Epidermal melanocyte (primary cell): ENCODE measurements at regions not wholly inside any gene's neighbourhood (a gene's known extent, or its start where the extent isn't known, plus 50 kb on each side); places are given as distances from the start of the nearest gene placed in this dataset.
"Not testable (repeated sequence)": the region's sequence is repeated elsewhere in the genome, so short reads cannot be mapped to it uniquely, and the experiment has no call there.

ENCODE experiments used
- DNase-seq: peaks from one replicate; pipeline ENCODE4 v3.0.0; 2011; ENCODE audit warnings: low spot score; ENCODE audit not compliant: insufficient read length

- DNase-seq: no peak
Measured at GRCh38 chr18:4781873-4782272, 326.8 kb upstream of the DLGAP1 start.

- no peak for DNase-seq
Measured at GRCh38 chr18:4765401-4765800, 310.3 kb upstream of the DLGAP1 start.

GRCh38 chr18:4762330-4762729, 307.2 kb upstream of the DLGAP1 start:
- no peak for DNase-seq

- no peak for DNase-seq
Measured at GRCh38 chr18:4758980-4759379, 303.9 kb upstream of the DLGAP1 start.

- no peak for DNase-seq
Measured at GRCh38 chr18:4755848-4756247, 300.7 kb upstream of the DLGAP1 start.

GRCh38 chr18:4753151-4753550, 298.0 kb upstream of the DLGAP1 start:
- not testable (repeated sequence) for DNase-seq

GRCh38 chr18:4751523-4751922, 296.4 kb upstream of the DLGAP1 start:
- DNase-seq: no peak

GRCh38 chr18:4750393-4751346, 295.6 kb upstream of the DLGAP1 start:
- DNase-seq: no peak

GRCh38 chr18:4748975-4749374, 293.9 kb upstream of the DLGAP1 start:
- no peak for DNase-seq

GRCh38 chr18:4734903-4735302, 279.8 kb upstream of the DLGAP1 start:
- no peak for DNase-seq

- DNase-seq: no peak
Measured at GRCh38 chr18:4734021-4734420, 278.9 kb upstream of the DLGAP1 start.

GRCh38 chr18:4721545-4721944, 266.4 kb upstream of the DLGAP1 start:
- no peak for DNase-seq

GRCh38 chr18:4720518-4720917, 265.4 kb upstream of the DLGAP1 start:
- DNase-seq: no peak

GRCh38 chr18:4705894-4706293, 250.8 kb upstream of the DLGAP1 start:
- no peak for DNase-seq

GRCh38 chr18:4704781-4705180, 249.7 kb upstream of the DLGAP1 start:
- no peak for DNase-seq

GRCh38 chr18:4691836-4692235, 236.7 kb upstream of the DLGAP1 start:
- no peak for DNase-seq

GRCh38 chr18:4678685-4679084, 223.6 kb upstream of the DLGAP1 start:
- not testable (repeated sequence) for DNase-seq

GRCh38 chr18:4677006-4677405, 221.9 kb upstream of the DLGAP1 start:
- no peak for DNase-seq

GRCh38 chr18:4672162-4672561, 217.1 kb upstream of the DLGAP1 start:
- DNase-seq: no peak

- DNase-seq: no peak
Measured at GRCh38 chr18:4658804-4659203, 203.7 kb upstream of the DLGAP1 start.

GRCh38 chr18:4653418-4653817, 198.3 kb upstream of the DLGAP1 start:
- DNase-seq: no peak

GRCh38 chr18:4641771-4642368, 186.8 kb upstream of the DLGAP1 start:
- DNase-seq: no peak
